MM.1S (cell line): ENCODE measurements at regions not wholly inside any gene's neighbourhood (a gene's known extent, or its start where the extent isn't known, plus 50 kb on each side); places are given as distances from the start of the nearest gene placed in this dataset.

Experiments
- DNase-seq: peaks from one replicate; pipeline ENCODE4 v3.0.0-alpha.2; 2015
- H2AFZ ChIP-seq: fragments of 300-600 bp; sonication (generic); 2 replicates; pipeline ENCODE4 v1.6.0; 2016; ENCODE audit warnings: antibody characterized with exemption, low read length
- H3F3A ChIP-seq: fragments of 300-600 bp; sonication (generic); 2 replicates; pipeline ENCODE4 v1.6.1; 2016; ENCODE audit warnings: mild to moderate bottlenecking, antibody characterized with exemption, low read length, moderate library complexity, mixed read lengths; ENCODE audit not compliant: insufficient read depth
- H3K27ac ChIP-seq: fragments of 300-600 bp; sonication (generic); 2 replicates; pipeline ENCODE4 v1.5.1; 2016; ENCODE audit warnings: mild to moderate bottlenecking, low read length
- H3K27me3 ChIP-seq: fragments of 300-600 bp; sonication (generic); replicated peaks from 2 replicates; pipeline ENCODE4 v1.6.0; 2016; ENCODE audit warnings: low read length; ENCODE audit not compliant: insufficient read depth
- H3K36me3 ChIP-seq: fragments of 300-600 bp; sonication (generic); replicated peaks from 2 replicates; pipeline ENCODE4 v1.6.1; 2016; ENCODE audit warnings: mild to moderate bottlenecking, low read length, mixed read lengths; ENCODE audit not compliant: insufficient read depth
- H3K4me1 ChIP-seq: fragments of 300-600 bp; sonication (generic); 2 replicates; pipeline ENCODE4 v1.6.1; 2016; ENCODE audit warnings: low read length, mixed read lengths
- H3K4me2 ChIP-seq: fragments of 300-600 bp; sonication (generic); 2 replicates; pipeline ENCODE4 v1.6.0; 2016; ENCODE audit warnings: low read depth, low read length
- H3K4me3 ChIP-seq: fragments of 300-600 bp; sonication (generic); 2 replicates; pipeline ENCODE4 v1.5.1; 2016; ENCODE audit warnings: low read length, mixed read lengths
- H3K79me2 ChIP-seq: fragments of 300-600 bp; sonication (generic); 2 replicates; pipeline ENCODE4 v1.6.1; 2016; ENCODE audit warnings: mixed run types, low read length, mixed read lengths
- H3K9ac ChIP-seq: fragments of 300-600 bp; sonication (generic); 2 replicates; pipeline ENCODE4 v1.6.1; 2016; ENCODE audit warnings: low read length, mixed read lengths
- H3K9me2 ChIP-seq: fragments of 300-600 bp; sonication (generic); replicated peaks from 2 replicates; pipeline ENCODE4 v1.6.1; 2016; ENCODE audit warnings: mild to moderate bottlenecking, low read length, mixed read lengths; ENCODE audit not compliant: insufficient read depth
- H3K9me3 ChIP-seq: fragments of 300-600 bp; sonication (generic); replicated peaks from 2 replicates; pipeline ENCODE4 v1.6.1; 2016; ENCODE audit warnings: mild to moderate bottlenecking, low read length, mixed read lengths; ENCODE audit not compliant: insufficient read depth
- H4K20me1 ChIP-seq: fragments of 300-600 bp; sonication (generic); 2 replicates; pipeline ENCODE4 v1.6.1; 2016; ENCODE audit warnings: mild to moderate bottlenecking, low read length, moderate library complexity, mixed read lengths; ENCODE audit not compliant: insufficient read depth
- CTCF ChIP-seq: fragments of 300-600 bp; sonication (generic); IDR thresholded peaks from 2 replicates; pipeline ENCODE4 v1.5.1; 2016; ENCODE audit warnings: antibody characterized with exemption, low read length, mixed read lengths
- EZH2 ChIP-seq: fragments of 300-600 bp; sonication (generic); optimal IDR thresholded peaks from 2 replicates; pipeline ENCODE3; 2017; ENCODE audit warnings: low read depth, mild to moderate bottlenecking, antibody characterized with exemption, low read length, mixed read lengths
- EZH2phosphoT487 ChIP-seq: fragments of 300-600 bp; sonication (generic); IDR thresholded peaks from 2 replicates; pipeline ENCODE4 v1.6.1; 2018; ENCODE audit warnings: antibody characterized with exemption, low read length

GRCh38 chr11:113533425-113533698, 58.2 kb upstream of the DRD2 start:
- no peaks in the 10 kb centered on the region for H3K27me3 ChIP-seq
- H3K36me3 ChIP-seq: no peaks in the 10 kb centered on the region
- H4K20me1 ChIP-seq: no peaks in the 10 kb centered on the region
- H3K79me2 ChIP-seq: no peaks in the 10 kb centered on the region
- H3K9ac ChIP-seq: no peak overlapping the region
- H3K4me2 ChIP-seq: no peak overlapping the region
- no peaks in the 10 kb centered on the region for H3K4me1 ChIP-seq
- no peaks in the 10 kb centered on the region for H3F3A ChIP-seq
- H2AFZ ChIP-seq: no peak overlapping the region
- H3K9me3 ChIP-seq: no peaks in the 10 kb centered on the region
- DNase-seq: no peak
- H3K9me2 ChIP-seq: no peaks in the 10 kb centered on the region
- TF ChIP-seq CTCF: no peak
- TF ChIP-seq EZH2phosphoT487: no peak
- no peak for TF ChIP-seq EZH2
- no peak overlapping the region for H3K4me3 ChIP-seq
- no peak overlapping the region for H3K27ac ChIP-seq

- H3K9ac ChIP-seq: no peak overlapping the region
- H3K36me3 ChIP-seq: no peaks in the 10 kb centered on the region
- H3K4me1 ChIP-seq: no peaks in the 10 kb centered on the region
- peak; percentile 44 for DNase-seq
- H3K27ac ChIP-seq: no peak overlapping the region
- H3K9me2 ChIP-seq: no peaks in the 10 kb centered on the region
- H3K4me3 ChIP-seq: no peak overlapping the region
- no peak overlapping the region for H3K4me2 ChIP-seq
- no peaks in the 10 kb centered on the region for H3K27me3 ChIP-seq
- H3F3A ChIP-seq: no peaks in the 10 kb centered on the region
- no peaks in the 10 kb centered on the region for H3K9me3 ChIP-seq
- H2AFZ ChIP-seq: no peak overlapping the region
- no peaks in the 10 kb centered on the region for H3K79me2 ChIP-seq
- H4K20me1 ChIP-seq: no peaks in the 10 kb centered on the region
- TF ChIP-seq EZH2 (no peak), CTCF (peak; percentile 90), EZH2phosphoT487 (no peak)
Observed at GRCh38 chr11:113532697-113533424, 57.7 kb upstream of the DRD2 start.

- H3K79me2 ChIP-seq: no peaks in the 10 kb centered on the region
- H4K20me1 ChIP-seq: no peaks in the 10 kb centered on the region
- H3F3A ChIP-seq: no peaks in the 10 kb centered on the region
- TF ChIP-seq EZH2 (no peak), CTCF (no peak), EZH2phosphoT487 (no peak)
- no peak overlapping the region for H3K9ac ChIP-seq
- no peak for DNase-seq
- H3K9me2 ChIP-seq: no peaks in the 10 kb centered on the region
- H2AFZ ChIP-seq: no peak overlapping the region
- no peaks in the 10 kb centered on the region for H3K36me3 ChIP-seq
- H3K27me3 ChIP-seq: no peaks in the 10 kb centered on the region
- no peaks in the 10 kb centered on the region for H3K4me1 ChIP-seq
- H3K4me3 ChIP-seq: no peak overlapping the region
- no peak overlapping the region for H3K27ac ChIP-seq
- no peak overlapping the region for H3K4me2 ChIP-seq
- H3K9me3 ChIP-seq: no peaks in the 10 kb centered on the region
Observed at GRCh38 chr11:113531575-113532451, 56.6 kb upstream of the DRD2 start.
